ENCODE measurements at regions not wholly inside any gene's neighbourhood (a gene's known extent, or its start where the extent isn't known, plus 50 kb on each side); places are given as distances from the start of the nearest gene placed in this dataset.

DNA sequence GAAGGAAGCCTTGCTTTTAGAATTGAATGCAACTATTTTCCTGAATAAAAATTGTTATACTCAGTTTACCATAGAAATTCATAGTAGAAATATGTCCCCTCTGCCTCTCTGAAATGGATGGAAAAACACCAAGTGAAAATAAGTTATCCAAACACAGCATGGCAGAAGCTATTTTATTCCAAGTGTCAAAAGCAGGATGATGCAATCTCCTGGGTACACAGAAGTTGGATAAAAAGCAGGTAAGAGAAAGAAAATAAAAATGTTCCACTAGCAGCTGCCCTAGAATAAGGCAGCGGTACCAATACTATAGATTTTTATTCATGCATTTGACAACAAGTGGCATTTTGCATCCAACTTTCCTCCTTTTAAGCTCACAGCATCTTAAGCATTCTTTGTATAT is 89.0 kb upstream of the TENT5D start (continued):
- TF ChIP-seq RXRA (IDR thresholded peaks at IDR 0.05; ENCODE audit: borderline replicate concordance, low read depth), result no peak

DNA sequence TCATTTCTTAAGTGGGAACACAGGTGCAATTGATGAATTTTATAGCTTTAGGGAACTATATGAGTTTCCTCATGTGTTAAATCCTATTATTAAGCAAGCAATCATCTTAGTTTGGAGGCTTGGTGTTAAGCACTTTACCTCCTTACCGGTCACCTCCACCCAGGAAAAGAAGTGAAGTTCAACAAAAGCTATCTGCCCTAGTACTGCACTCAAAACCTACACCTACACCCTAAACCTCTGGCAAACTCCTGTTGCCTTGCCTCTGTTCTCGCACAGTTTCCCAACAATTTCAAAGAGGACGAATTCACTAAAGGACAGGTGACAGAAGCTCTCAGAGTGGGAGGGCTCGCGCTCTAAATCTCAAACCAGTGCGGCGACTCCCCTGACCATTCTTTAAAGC is 85.7 kb upstream of the TENT5D start:
- no peak overlapping the region for H3K9ac ChIP-seq
- CTCF ChIA-PET, result interaction anchor here (0.9 kb wide), 1 partner anchor 8 kb away, joined by 3 read pairs; no protein-coding TSS in a partner anchor
- no peak for DNase-seq
- no peaks in the 10 kb centered on the region for H3K9me2 ChIP-seq
- H3K4me1 ChIP-seq (ENCODE audit: control insufficient read depth in 1 of 2, insufficient read depth in 2 of 2, low read depth in 1 of 2, low read length in 1 of 2), result no peaks in the 10 kb centered on the region
- H3K4me2 ChIP-seq, result no peak overlapping the region
- no peaks in the 10 kb centered on the region for H3F3A ChIP-seq (replicated peaks; ENCODE audit: insufficient read depth)
- H3K9me3 ChIP-seq, result no peaks in the 10 kb centered on the region
- no peaks in the 10 kb centered on the region for H3K36me3 ChIP-seq (replicated peaks in 1 of 2; ENCODE audit: control insufficient read depth in 1 of 2, insufficient read depth in 2 of 2, low read length in 1 of 2)
- no peak overlapping the region for H3K4me3 ChIP-seq (ENCODE audit: low read depth in 2 of 2, low read length in 1 of 2)
- POLR2A ChIA-PET, result no interaction called here
- WGBS (ENCODE audit: low lambda C conversion rate), result 23% methylated on average over 7 of the region's 7 CpGs
- TF ChIP-seq YY1 (IDR thresholded peaks at IDR 0.05; ENCODE audit: low read depth), result no peak
- TF ChIP-seq, protein P1, sequence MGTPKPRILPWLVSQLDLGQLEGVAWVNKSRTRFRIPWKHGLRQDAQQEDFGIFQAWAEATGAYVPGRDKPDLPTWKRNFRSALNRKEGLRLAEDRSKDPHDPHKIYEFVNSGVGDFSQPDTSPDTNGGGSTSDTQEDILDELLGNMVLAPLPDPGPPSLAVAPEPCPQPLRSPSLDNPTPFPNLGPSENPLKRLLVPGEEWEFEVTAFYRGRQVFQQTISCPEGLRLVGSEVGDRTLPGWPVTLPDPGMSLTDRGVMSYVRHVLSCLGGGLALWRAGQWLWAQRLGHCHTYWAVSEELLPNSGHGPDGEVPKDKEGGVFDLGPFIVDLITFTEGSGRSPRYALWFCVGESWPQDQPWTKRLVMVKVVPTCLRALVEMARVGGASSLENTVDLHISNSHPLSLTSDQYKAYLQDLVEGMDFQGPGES (IDR thresholded peaks at IDR 0.05; ENCODE audit: low read depth, low read length), result no peak
- no peaks in the 10 kb centered on the region for H4K20me1 ChIP-seq (ENCODE audit: insufficient read depth)
- H3K27ac ChIP-seq (ENCODE audit: low read depth in 2 of 2, low read length in 1 of 2), result no peak overlapping the region
- H3K27me3 ChIP-seq (ENCODE audit: insufficient read depth), result no peaks in the 10 kb centered on the region
- no peaks in the 10 kb centered on the region for H3K79me2 ChIP-seq (ENCODE audit: insufficient read depth)
- H2AFZ ChIP-seq (ENCODE audit: low read depth), result no peak overlapping the region

DNA sequence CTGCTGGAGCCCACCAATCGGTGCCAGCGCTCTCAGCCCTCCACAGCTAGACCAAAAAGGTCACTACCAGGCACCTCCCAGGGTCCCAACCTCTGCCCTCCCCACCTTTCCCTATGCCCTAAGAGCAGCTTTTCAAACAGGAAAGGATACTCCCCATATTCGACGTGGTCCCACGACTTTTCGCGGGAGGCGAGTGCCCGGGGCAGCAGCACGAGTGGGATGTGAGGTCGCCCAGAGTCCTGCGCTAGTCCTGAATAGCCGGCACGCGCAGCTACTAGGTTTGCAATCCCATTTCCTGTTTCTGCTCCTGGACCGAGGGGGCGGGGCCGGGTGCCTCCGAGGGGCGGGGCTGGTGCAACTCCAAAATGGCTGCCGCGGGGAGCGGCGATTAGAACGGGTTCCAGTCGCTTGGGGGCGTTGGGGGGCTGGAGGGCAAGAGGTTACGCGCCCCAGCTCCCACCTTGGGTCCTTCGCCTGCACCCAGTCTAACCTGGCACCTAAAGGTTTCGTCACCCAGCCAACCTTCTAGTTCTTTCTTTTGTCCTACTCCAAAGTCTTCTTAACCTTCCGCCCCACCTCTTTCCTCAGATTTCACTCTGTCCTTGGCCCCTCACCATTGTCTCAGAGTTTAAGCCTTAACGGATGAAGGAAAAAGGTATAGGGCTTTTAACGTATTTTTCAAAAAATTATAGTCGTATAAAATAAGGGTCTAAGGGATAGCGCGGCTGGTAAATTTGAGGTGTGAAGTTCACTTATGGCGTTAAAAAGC is 85.0 kb upstream of the TENT5D start:
- H3F3A ChIP-seq (replicated peaks; ENCODE audit: insufficient read depth), result no peaks in the 10 kb centered on the region
- no peaks in the 10 kb centered on the region for H3K4me1 ChIP-seq (ENCODE audit: control insufficient read depth in 1 of 2, insufficient read depth in 2 of 2, low read depth in 1 of 2, low read length in 1 of 2)
- H3K9me3 ChIP-seq, result no peaks in the 10 kb centered on the region
- no peaks in the 10 kb centered on the region for H3K36me3 ChIP-seq (replicated peaks in 1 of 2; ENCODE audit: control insufficient read depth in 1 of 2, insufficient read depth in 2 of 2, low read length in 1 of 2)
- H3K9ac ChIP-seq, result no peak overlapping the region
- DNase-seq, result peak; percentile 35
- H3K9me2 ChIP-seq, result no peaks in the 10 kb centered on the region
- no peak overlapping the region for H2AFZ ChIP-seq (ENCODE audit: low read depth)
- no peak overlapping the region for H3K27ac ChIP-seq (ENCODE audit: low read depth in 2 of 2, low read length in 1 of 2)
- no peaks in the 10 kb centered on the region for H3K27me3 ChIP-seq (ENCODE audit: insufficient read depth)
- ChIA-PET CTCF (interaction anchor here (0.9 kb wide), 1 partner anchor 9 kb away, joined by 3 read pairs; no protein-coding TSS in a partner anchor), POLR2A (no interaction called here)
- no peaks in the 10 kb centered on the region for H3K79me2 ChIP-seq (ENCODE audit: insufficient read depth)
- H4K20me1 ChIP-seq (ENCODE audit: insufficient read depth), result no peaks in the 10 kb centered on the region
- 0 out of 2 replicates have a peak overlapping the region, but pooled peaks have one; percentile 15 for H3K4me2 ChIP-seq
- no peak overlapping the region for H3K4me3 ChIP-seq (ENCODE audit: low read depth in 2 of 2, low read length in 1 of 2)
- WGBS (ENCODE audit: low lambda C conversion rate), result 47% methylated on average over 27 of the region's 38 CpGs
- no peak for TF ChIP-seq CHD2 (IDR thresholded peaks at IDR 0.05; ENCODE audit: low read length, partially characterized antibody)
- no peak for TF ChIP-seq NFIC (IDR thresholded peaks at IDR 0.05; ENCODE audit: borderline replicate concordance)
- TF ChIP-seq, protein P1 (IDR thresholded peaks at IDR 0.05; ENCODE audit: low read depth, low read length), result no peak
- TF ChIP-seq FOSL2 (IDR thresholded peaks at IDR 0.05; ENCODE audit: borderline replicate concordance, low read depth), result no peak
- TF ChIP-seq, protein P2, sequence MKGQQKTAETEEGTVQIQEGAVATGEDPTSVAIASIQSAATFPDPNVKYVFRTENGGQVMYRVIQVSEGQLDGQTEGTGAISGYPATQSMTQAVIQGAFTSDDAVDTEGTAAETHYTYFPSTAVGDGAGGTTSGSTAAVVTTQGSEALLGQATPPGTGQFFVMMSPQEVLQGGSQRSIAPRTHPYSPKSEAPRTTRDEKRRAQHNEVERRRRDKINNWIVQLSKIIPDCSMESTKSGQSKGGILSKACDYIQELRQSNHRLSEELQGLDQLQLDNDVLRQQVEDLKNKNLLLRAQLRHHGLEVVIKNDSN (IDR thresholded peaks at IDR 0.05; ENCODE audit: borderline replicate concordance, low read depth), result no peak
- TF ChIP-seq, protein P3, sequence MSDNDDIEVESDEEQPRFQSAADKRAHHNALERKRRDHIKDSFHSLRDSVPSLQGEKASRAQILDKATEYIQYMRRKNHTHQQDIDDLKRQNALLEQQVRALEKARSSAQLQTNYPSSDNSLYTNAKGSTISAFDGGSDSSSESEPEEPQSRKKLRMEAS (IDR thresholded peaks at IDR 0.05; ENCODE audit: low read depth), result no peak

Data from SK-N-SH (cell line).